ENCODE measurements at regions not wholly inside any gene's neighbourhood (a gene's known extent, or its start where the extent isn't known, plus 50 kb on each side); places are given as distances from the start of the nearest gene placed in this dataset.
"Not testable (repeated sequence)": the region's sequence is repeated elsewhere in the genome, so short reads cannot be mapped to it uniquely, and the experiment has no call there.

DNA sequence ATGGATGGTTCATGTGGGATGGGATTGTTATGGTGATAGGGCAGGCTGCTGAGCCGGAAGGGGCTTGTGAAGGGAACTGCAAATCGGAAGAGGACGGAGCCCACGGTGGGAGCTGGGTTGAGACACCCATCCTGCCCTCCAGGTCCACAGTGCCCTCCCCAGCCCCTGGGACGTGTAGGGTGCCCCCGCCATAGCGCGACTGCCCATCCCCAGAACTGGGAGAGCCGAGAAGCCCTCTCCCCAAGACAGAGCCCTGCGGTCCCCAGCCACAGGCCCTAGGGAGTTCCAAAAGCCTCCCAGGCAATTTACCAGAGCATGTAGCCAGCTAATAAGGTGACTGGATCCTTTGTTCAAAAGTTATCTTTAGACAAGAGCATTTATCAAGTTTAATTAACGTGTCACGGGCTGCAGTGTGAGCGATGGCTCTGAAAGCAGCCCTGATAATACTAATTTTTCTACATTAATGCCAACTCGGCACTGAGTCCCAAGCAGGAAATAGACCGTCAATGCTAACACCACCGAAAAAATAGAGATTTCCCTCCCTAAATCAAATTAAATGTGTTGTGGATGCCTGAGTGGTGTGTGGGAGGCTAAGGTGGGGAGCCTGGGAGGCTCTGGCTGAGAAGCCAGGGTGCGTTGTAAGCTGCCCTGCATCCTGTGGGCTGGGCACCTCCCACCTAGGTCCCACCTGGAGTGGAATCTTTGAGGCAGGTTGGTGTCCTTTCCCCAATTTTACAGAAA is 76.8 kb upstream of the RTL6 start:
- DNase-seq: no peak

DNA sequence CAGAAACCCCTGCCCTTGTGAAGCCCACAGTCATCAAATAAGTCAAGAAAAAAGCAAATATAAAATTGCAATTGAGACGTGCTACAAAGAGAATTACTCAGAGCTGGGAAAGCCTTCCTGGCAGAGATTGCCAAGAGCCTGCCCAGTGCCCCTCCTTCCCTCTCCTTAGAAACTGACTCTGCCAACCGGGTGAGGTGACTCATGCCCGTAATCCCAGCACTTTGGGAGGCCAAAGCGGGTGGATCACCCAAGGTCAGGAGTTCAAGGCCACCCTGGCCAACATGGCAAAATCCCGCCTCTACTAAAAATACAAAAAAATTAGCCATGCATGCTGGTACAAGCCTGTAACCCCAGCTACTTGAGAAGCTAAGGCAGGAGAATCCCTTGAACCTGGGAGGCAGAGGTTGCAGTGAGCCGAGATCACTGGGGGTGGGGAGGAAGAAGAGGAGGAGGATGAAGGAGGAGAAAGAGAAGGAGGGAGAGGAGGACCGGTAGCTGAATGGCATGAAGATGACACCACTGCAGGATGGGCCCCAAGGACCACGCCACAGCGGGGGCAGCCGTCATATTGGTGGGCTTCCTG is 76.1 kb upstream of the RTL6 start:
- no peak for DNase-seq

- no peak for DNase-seq
These were observed 75.4 kb upstream of the RTL6 start for GRCh38 chr22:44573451-44573850.

GRCh38 chr22:44572414-44573207 is 74.6 kb upstream of the RTL6 start:
- DNase-seq: no peak

- no peak for DNase-seq
These were observed 73.8 kb upstream of the RTL6 start for GRCh38 chr22:44571566-44572413.

GRCh38 chr22:44570476-44571445 is 72.7 kb upstream of the RTL6 start:
- DNase-seq: no peak

DNA sequence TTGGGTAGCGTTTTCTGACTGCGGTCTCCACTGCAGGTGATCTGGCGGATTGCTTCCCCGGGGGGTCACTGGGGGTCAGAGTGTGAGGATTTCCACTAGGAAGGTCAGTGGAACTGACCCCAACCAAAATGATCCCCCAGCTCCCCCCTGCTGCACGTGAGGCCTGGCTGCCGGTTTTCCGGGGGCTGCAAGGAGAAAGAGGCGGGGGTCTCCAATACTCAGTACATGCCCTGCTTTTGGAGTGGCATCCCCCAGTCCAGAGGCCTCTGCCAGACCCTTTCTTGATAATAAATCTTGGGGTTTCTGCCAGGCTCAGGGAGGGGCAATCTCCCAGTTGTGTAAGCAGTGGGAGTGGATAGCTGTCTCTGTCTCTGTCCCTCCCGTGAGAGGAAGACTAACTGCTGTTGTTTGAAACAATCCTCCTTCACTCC is 71.5 kb upstream of the RTL6 start:
- DNase-seq: no peak

DNA sequence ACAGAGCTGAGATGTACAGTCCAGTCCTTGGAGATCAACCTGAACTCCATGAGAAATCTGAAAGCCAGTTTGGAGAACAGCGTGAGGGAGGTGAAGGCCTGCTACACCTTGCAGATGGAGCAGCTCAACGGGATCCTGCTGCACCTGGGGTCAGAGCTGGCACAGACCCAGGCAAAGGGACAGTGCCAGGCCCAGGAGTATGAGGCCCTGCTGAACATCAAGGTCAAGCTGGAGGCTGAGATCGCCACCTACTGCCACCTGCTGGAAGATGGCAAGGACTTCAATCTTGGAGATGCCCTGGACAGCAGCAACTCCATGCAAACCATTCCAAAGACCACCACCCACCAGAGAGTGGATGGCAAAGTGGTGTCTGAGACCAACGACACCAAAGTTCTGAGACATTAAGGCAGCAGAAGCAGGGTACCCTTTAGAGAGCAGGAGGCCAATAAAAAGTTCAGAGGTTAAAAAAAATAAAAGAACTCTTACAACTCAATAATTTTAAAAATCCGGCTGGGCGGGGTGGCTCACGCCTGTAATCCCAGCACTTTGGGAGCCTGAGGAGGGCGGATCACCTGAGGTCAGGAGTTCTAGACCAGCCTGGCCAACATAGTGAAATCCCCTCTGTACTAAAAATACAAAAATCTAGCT is 69.9 kb upstream of the RTL6 start:
- no peak for DNase-seq

GRCh38 chr22:44567378-44567841 is 69.4 kb upstream of the RTL6 start:
- not testable (repeated sequence) for DNase-seq

GRCh38 chr22:44566911-44567310 is 68.9 kb upstream of the RTL6 start:
- DNase-seq: no peak

DNA sequence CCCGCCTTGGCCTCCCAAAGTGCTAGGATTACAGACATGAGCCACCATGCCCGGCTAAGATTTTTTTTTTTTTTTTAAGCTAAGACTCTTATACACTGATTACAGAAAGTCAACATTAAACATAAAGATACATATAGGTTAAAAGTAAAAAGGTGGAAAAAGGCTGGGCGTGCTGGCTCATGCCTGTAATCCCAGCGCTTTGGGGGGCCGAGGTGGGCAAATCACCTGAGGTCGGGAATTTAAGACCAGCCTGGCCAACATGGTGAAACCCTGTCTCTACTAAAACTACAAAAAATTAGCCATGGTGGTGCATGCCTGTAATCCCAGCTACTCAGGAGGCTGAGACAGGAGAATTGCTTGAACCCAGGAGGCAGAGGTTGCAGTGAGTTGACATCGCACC is 64.6 kb upstream of the RTL6 start:
- not testable (repeated sequence) for DNase-seq

GRCh38 chr22:44561139-44561840 is 63.3 kb upstream of the RTL6 start:
- DNase-seq: no peak

DNA sequence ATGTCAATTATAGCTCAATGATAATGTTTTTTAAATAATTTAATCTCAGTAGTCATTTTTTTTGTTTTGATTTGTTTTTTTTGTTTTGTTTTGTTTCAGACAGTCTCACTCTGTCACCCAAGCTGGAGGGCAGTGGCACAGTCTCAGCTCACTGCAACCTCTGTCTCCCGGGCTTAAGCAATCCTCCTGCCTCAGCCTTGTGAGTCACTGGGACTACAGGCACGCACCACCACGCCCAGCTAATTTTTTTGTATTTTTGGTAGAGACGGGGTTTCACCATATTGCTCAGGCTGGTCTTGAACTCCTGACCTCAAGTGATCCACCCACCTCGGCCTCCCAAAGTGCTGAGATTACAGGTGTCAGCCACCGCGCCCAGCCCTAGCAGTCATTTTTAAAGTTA is 60.6 kb upstream of the RTL6 start:
- DNase-seq: not testable (repeated sequence)

GRCh38 chr22:44557872-44558271 is 59.8 kb upstream of the RTL6 start:
- DNase-seq: not testable (repeated sequence)

DNA sequence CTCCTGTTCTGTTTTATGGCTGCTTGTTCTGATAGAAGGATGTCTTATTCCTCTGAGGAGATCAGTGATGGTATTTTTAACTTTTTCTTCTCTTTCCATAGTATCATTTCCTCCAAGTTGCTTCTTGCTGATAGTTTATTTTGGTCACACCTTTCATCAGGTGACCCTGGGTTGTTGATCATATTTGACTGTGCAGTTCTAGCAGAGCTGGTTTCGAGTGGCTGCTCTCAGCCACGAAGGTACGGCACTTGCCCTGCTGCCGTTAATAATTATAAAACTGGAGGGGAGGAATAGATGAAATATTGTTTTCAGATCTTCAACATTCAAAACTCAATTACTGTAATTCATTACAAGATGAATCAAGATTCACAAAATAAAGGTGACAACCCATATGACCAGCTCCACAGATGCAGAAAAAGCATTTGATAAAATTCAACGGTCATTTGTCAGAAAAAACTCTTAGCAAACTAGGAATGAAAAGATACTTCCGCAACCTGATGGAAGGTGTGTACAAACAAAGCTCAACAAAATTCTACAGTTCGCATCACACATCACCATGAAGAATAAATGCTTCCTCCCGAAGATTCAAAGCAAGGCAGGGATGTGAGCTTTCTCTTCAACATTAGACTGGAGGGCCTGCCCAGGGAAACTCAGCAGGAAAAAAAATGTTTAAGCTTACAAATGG is 59.2 kb upstream of the RTL6 start:
- DNase-seq: no peak

GRCh38 chr22:44555597-44555996 is 57.6 kb upstream of the RTL6 start:
- DNase-seq: no peak

DNA sequence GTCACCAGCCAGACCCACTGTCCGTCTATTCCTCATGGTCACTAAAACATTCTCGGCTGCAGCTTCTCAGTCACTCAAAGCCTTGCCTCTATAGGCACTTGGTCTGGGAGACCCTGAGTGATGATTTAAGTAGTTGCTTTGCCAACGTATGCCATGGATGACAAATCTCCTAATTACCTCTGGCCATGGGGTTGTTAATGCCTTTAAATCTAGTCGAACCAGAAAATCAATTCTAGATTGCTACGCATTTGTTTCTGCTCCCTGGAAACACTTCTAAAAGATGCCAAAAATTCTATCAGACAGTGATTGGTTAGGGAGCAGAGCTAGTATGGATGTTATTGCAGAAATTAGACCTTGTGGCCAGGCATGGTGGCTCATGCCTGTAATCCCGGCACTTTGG is 57.0 kb upstream of the RTL6 start:
- no peak for DNase-seq

GRCh38 chr22:44554411-44554810 is 56.4 kb upstream of the RTL6 start:
- no peak for DNase-seq

- DNase-seq: peak; percentile 34
These were observed 52.9 kb upstream of the RTL6 start for GRCh38 chr22:44550711-44551491.
